IMR-90 (cell line): ENCODE measurements at regions not wholly inside any gene's neighbourhood (a gene's known extent, or its start where the extent isn't known, plus 50 kb on each side); places are given as distances from the start of the nearest gene placed in this dataset.

ENCODE experiments used
- CEBPB ChIP-seq: IDR thresholded peaks from 2 replicates; pipeline ENCODE4 v1.6.1; 2012; ENCODE audit warnings: low read depth, low read length, improper control_type of control experiment
- MXI1 ChIP-seq: IDR thresholded peaks from 2 replicates; pipeline ENCODE4 v1.6.1; 2012; ENCODE audit warnings: low read depth, mild to moderate bottlenecking, low read length, moderate library complexity, borderline replicate concordance
- POLR2A ChIP-seq: IDR thresholded peaks from 2 replicates; pipeline ENCODE4 v1.6.1; 2012; ENCODE audit warnings: mild to moderate bottlenecking, low read depth, low read length
- RFX5 ChIP-seq: IDR thresholded peaks from 2 replicates; pipeline ENCODE4 v1.8.0; 2012; ENCODE audit warnings: low read depth, mild to moderate bottlenecking, low read length, moderate library complexity
- SMC3 ChIP-seq: fragments of 150-350 bp; IDR thresholded peaks from 2 replicates; pipeline ENCODE4 v1.6.1; 2016; ENCODE audit warnings: low read depth, mild to moderate bottlenecking, antibody characterized with exemption, low read length, moderate library complexity
- TF ChIP-seq, protein P1 (sequence below): fragments of 150-350 bp; IDR thresholded peaks from 2 replicates; pipeline ENCODE4 v1.6.1; 2017; ENCODE audit warnings: mild to moderate bottlenecking, antibody characterized with exemption, low read length, low read depth
- TF ChIP-seq, protein P2 (sequence below): conservative IDR thresholded peaks from 2 replicates; pipeline ENCODE4 v1.5.1; 2012; ENCODE audit warnings: mild to moderate bottlenecking, low read depth, low read length, improper control_type of control experiment

DNA sequence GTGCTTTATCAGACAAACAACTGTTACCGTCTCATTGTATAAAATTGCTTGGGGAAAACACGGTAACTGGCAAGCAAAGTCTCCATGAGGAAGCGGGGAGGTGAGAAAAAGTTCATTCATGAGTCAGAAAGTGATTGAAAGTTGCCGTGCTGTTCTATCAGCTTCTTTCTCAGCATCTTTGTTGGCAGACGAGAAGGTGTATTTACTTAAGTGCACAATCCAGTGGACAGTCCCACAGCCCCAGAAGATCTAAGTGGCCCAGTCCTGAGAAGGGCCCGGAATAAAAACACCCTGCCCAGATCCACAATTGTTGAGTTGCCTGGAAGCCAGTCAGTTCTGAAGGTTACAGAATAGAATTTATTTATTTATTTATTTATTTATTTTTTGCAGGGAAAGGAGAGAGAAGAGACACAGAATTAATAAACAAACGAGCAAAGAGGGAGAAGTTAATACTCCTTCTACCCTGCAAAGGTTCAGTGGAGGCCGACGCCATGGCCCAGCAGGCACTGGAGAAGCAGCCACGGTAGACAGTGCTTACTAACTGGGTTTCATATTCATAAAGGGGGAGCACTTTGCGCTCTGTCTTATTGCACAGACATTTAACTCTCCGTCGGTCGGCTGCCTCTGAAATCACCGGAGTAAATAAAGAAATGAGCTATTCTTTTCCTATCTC lies 676.0 kb upstream of the SALL3 start:
- TF ChIP-seq, protein P1, sequence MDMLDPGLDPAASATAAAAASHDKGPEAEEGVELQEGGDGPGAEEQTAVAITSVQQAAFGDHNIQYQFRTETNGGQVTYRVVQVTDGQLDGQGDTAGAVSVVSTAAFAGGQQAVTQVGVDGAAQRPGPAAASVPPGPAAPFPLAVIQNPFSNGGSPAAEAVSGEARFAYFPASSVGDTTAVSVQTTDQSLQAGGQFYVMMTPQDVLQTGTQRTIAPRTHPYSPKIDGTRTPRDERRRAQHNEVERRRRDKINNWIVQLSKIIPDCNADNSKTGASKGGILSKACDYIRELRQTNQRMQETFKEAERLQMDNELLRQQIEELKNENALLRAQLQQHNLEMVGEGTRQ: no peak
- TF ChIP-seq POLR2A (no peak), RFX5 (no peak), MXI1 (no peak), SMC3 (no peak), CEBPB (no peak)
- TF ChIP-seq, protein P2, sequence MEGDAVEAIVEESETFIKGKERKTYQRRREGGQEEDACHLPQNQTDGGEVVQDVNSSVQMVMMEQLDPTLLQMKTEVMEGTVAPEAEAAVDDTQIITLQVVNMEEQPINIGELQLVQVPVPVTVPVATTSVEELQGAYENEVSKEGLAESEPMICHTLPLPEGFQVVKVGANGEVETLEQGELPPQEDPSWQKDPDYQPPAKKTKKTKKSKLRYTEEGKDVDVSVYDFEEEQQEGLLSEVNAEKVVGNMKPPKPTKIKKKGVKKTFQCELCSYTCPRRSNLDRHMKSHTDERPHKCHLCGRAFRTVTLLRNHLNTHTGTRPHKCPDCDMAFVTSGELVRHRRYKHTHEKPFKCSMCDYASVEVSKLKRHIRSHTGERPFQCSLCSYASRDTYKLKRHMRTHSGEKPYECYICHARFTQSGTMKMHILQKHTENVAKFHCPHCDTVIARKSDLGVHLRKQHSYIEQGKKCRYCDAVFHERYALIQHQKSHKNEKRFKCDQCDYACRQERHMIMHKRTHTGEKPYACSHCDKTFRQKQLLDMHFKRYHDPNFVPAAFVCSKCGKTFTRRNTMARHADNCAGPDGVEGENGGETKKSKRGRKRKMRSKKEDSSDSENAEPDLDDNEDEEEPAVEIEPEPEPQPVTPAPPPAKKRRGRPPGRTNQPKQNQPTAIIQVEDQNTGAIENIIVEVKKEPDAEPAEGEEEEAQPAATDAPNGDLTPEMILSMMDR: no peak
